ENCODE measurements at regions not wholly inside any gene's neighbourhood (a gene's known extent, or its start where the extent isn't known, plus 50 kb on each side); places are given as distances from the start of the nearest gene placed in this dataset.

DNA sequence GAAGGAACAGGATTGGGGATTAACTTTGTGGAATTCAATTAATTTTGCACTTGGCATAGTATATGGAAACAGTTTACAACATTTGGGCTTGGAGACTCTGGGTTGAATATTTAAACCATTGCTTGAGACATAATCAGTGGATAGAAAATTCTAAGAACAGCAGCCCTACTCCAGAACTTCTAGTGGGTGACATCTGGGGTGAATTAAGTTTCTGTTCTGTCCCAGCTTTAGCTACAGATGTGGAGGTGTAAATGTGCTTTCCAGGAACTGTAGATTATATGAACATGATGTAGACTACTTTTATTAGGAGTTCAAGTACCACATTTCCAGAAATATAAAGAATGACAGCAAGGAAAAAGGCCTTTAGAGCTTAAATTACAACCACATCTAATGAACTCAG is 51.9 kb upstream of the SKAP2 start:
- H3K4me3 ChIP-seq (ENCODE audit: control insufficient read depth, low read depth, low read length) = no peak overlapping the region
- TF ChIP-seq, protein P1, sequence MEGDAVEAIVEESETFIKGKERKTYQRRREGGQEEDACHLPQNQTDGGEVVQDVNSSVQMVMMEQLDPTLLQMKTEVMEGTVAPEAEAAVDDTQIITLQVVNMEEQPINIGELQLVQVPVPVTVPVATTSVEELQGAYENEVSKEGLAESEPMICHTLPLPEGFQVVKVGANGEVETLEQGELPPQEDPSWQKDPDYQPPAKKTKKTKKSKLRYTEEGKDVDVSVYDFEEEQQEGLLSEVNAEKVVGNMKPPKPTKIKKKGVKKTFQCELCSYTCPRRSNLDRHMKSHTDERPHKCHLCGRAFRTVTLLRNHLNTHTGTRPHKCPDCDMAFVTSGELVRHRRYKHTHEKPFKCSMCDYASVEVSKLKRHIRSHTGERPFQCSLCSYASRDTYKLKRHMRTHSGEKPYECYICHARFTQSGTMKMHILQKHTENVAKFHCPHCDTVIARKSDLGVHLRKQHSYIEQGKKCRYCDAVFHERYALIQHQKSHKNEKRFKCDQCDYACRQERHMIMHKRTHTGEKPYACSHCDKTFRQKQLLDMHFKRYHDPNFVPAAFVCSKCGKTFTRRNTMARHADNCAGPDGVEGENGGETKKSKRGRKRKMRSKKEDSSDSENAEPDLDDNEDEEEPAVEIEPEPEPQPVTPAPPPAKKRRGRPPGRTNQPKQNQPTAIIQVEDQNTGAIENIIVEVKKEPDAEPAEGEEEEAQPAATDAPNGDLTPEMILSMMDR (IDR thresholded peaks at IDR 0.05; ENCODE audit: control insufficient read depth, insufficient read depth, low read depth, low read length, missing control alignments) = no peak
- no peak for DNase-seq (ENCODE audit: low read depth)
